ENCODE measurements at regions not wholly inside any gene's neighbourhood (a gene's known extent, or its start where the extent isn't known, plus 50 kb on each side); places are given as distances from the start of the nearest gene placed in this dataset.

- Histone ChIP-seq H3K4me1 (ENCODE audit: insufficient read depth, poor library complexity, severe bottlenecking) (peaks cover 6% of the 10 kb centered on the region), H3K4me3 (ENCODE audit: severe bottlenecking) (no peak overlapping the region), H3K27ac (ENCODE audit: poor library complexity, severe bottlenecking) (no peak overlapping the region), H3K9me3 (ENCODE audit: severe bottlenecking) (no peaks in the 10 kb centered on the region), H3K27me3 (ENCODE audit: insufficient read depth, poor library complexity, severe bottlenecking) (no peaks in the 10 kb centered on the region), H3K36me3 (ENCODE audit: low read depth) (no peaks in the 10 kb centered on the region)
- DNase-seq (ENCODE audit: low spot score) = no peak
- TF ChIP-seq CTCF (IDR thresholded peaks at IDR 0.05; ENCODE audit: poor library complexity, severe bottlenecking) = no peak
- ATAC-seq (ENCODE audit: low read depth) = no peak
Measured at GRCh38 chrX:27889878-27890277, 82.1 kb downstream of the MAGEB10 start.

GRCh38 chrX:27884654-27885053, 76.9 kb downstream of the MAGEB10 start:
- H3K27me3 ChIP-seq (ENCODE audit: insufficient read depth, poor library complexity, severe bottlenecking) = no peaks in the 10 kb centered on the region
- no peak overlapping the region for H3K27ac ChIP-seq (ENCODE audit: poor library complexity, severe bottlenecking)
- no peaks in the 10 kb centered on the region for H3K36me3 ChIP-seq (ENCODE audit: low read depth)
- no peaks in the 10 kb centered on the region for H3K4me1 ChIP-seq (ENCODE audit: insufficient read depth, poor library complexity, severe bottlenecking)
- no peak for TF ChIP-seq CTCF (IDR thresholded peaks at IDR 0.05; ENCODE audit: poor library complexity, severe bottlenecking)
- DNase-seq (ENCODE audit: low spot score) = no peak
- no peaks in the 10 kb centered on the region for H3K9me3 ChIP-seq (ENCODE audit: severe bottlenecking)
- ATAC-seq (ENCODE audit: low read depth) = no peak
- no peak overlapping the region for H3K4me3 ChIP-seq (ENCODE audit: severe bottlenecking)

GRCh38 chrX:27883468-27884092, 75.8 kb downstream of the MAGEB10 start:
- Histone ChIP-seq H3K4me1 (ENCODE audit: insufficient read depth, poor library complexity, severe bottlenecking) (no peaks in the 10 kb centered on the region), H3K9me3 (ENCODE audit: severe bottlenecking) (no peaks in the 10 kb centered on the region), H3K4me3 (ENCODE audit: severe bottlenecking) (no peak overlapping the region), H3K27ac (ENCODE audit: poor library complexity, severe bottlenecking) (no peak overlapping the region), H3K36me3 (ENCODE audit: low read depth) (no peaks in the 10 kb centered on the region), H3K27me3 (ENCODE audit: insufficient read depth, poor library complexity, severe bottlenecking) (no peaks in the 10 kb centered on the region)
- no peak for TF ChIP-seq CTCF (IDR thresholded peaks at IDR 0.05; ENCODE audit: poor library complexity, severe bottlenecking)
- ATAC-seq (ENCODE audit: low read depth) = no peak
- no peak for DNase-seq (ENCODE audit: low spot score)

- Histone ChIP-seq H3K9me3 (ENCODE audit: severe bottlenecking) (no peaks in the 10 kb centered on the region), H3K36me3 (ENCODE audit: low read depth) (no peaks in the 10 kb centered on the region), H3K4me3 (ENCODE audit: severe bottlenecking) (no peak overlapping the region), H3K4me1 (ENCODE audit: insufficient read depth, poor library complexity, severe bottlenecking) (no peaks in the 10 kb centered on the region), H3K27ac (ENCODE audit: poor library complexity, severe bottlenecking) (no peak overlapping the region), H3K27me3 (ENCODE audit: insufficient read depth, poor library complexity, severe bottlenecking) (no peaks in the 10 kb centered on the region)
- no peak for TF ChIP-seq CTCF (IDR thresholded peaks at IDR 0.05; ENCODE audit: poor library complexity, severe bottlenecking)
- ATAC-seq (ENCODE audit: low read depth) (no peak), DNase-seq (ENCODE audit: low spot score) (no peak)
Measured at GRCh38 chrX:27882695-27883094, 74.9 kb downstream of the MAGEB10 start.

GRCh38 chrX:27878862-27879261, 71.1 kb downstream of the MAGEB10 start:
- Histone ChIP-seq H3K9me3 (ENCODE audit: severe bottlenecking) (no peaks in the 10 kb centered on the region), H3K4me1 (ENCODE audit: insufficient read depth, poor library complexity, severe bottlenecking) (no peaks in the 10 kb centered on the region), H3K27ac (ENCODE audit: poor library complexity, severe bottlenecking) (no peak overlapping the region), H3K27me3 (ENCODE audit: insufficient read depth, poor library complexity, severe bottlenecking) (no peaks in the 10 kb centered on the region), H3K36me3 (ENCODE audit: low read depth) (no peaks in the 10 kb centered on the region), H3K4me3 (ENCODE audit: severe bottlenecking) (no peak overlapping the region)
- ATAC-seq (ENCODE audit: low read depth) = no peak
- DNase-seq (ENCODE audit: low spot score) = no peak
- no peak for TF ChIP-seq CTCF (IDR thresholded peaks at IDR 0.05; ENCODE audit: poor library complexity, severe bottlenecking)
